Breast epithelium (tissue), 3 donors: ENCODE measurements at regions not wholly inside any gene's neighbourhood (a gene's known extent, or its start where the extent isn't known, plus 50 kb on each side); places are given as distances from the start of the nearest gene placed in this dataset.
"Not testable (repeated sequence)": the region's sequence is repeated elsewhere in the genome, so short reads cannot be mapped to it uniquely, and the experiment has no call there.

Experiments used
- CTCF ChIP-seq, 3 donors: fragments of 450-650 bp; IDR thresholded peaks; one replicate each; pipeline ENCODE4 v1.5.1; 2016 to 2017; ENCODE audit warnings: antibody characterized with exemption in 3 of 3, mild to moderate bottlenecking in 3 of 3, moderate library complexity in 3 of 3
- POLR2A ChIP-seq: fragments of 450-650 bp; IDR thresholded peaks from one replicate; pipeline ENCODE4 v1.6.1; 2016; ENCODE audit warnings: antibody characterized with exemption, mild to moderate bottlenecking, moderate library complexity
- POLR2AphosphoS5 ChIP-seq, 3 donors: sonication (generic); formaldehyde crosslinking; IDR thresholded peaks; one replicate each; pipeline ENCODE4 v1.6.1; 2017; ENCODE audit warnings: antibody characterized with exemption in 3 of 3

- not testable (repeated sequence) for TF ChIP-seq CTCF (IDR thresholded peaks at IDR 0.05); POLR2A; POLR2AphosphoS5 (IDR thresholded peaks at IDR 0.05)
Observed at GRCh38 chr6:11932892-11933291, 79.2 kb upstream of the HIVEP1 start.
